ENCODE measurements at regions not wholly inside any gene's neighbourhood (a gene's known extent, or its start where the extent isn't known, plus 50 kb on each side); places are given as distances from the start of the nearest gene placed in this dataset.

DNA sequence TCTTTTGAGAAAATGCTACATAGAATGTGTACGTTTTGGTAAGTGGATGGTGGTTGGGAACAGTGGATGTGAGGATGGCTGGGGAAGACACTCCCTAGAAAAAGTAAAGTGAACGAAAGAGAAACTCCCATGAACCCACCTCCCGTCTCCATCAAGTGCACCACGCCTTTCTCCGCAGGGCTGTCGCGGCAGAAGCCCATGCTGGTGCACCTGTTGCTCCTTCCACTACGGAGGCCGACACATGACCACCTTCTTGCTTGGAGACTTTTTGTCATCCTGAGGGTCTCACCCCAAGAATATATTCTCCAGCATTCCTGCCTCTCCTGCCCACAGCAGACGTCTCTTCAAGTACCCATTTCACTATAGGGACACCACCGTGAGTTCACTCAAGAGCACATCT is 630.4 kb upstream of the PFKP start:
- H3K36me3 Mint-ChIP-seq = no peaks in the 10 kb centered on the region

DNA sequence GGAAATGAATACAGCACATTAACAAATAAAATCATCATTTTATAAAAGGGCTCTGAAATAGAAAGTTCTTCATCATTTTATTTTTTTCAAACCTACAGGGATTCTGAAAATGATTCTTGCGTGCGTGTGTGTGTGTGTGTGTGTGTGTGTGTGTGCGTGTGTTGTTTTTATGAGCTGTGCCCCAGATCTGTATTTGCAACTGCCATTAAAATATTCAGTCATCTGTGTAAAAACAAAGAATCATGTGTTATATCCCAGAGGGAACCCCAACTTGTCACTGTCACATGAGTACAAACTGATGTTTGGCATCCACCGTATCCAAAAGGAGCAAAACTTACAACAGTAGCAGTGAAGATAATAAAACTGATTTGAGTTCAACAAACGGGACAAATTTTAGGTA is 635.4 kb upstream of the PFKP start:
- H3K4me1 ChIP-seq (ENCODE audit: control insufficient read depth, insufficient read depth, low read length, poor library complexity, severe bottlenecking) = no peaks in the 10 kb centered on the region
- Mint-ChIP-seq H3K27me3 (no peaks in the 10 kb centered on the region), H3K4me3 (no peak overlapping the region), H3K36me3 (no peaks in the 10 kb centered on the region), H3K9me3 (peaks cover 0 to 2% (median 0%) of the 10 kb centered on the region in 7 donors), H3K4me1 (no peaks in the 10 kb centered on the region), H3K27ac (no peak overlapping the region)
- no peak overlapping the region for H3K27ac ChIP-seq (ENCODE audit: insufficient read depth, low read length, poor library complexity, severe bottlenecking)
- H3K36me3 ChIP-seq (ENCODE audit: control insufficient read depth, insufficient read depth, low read length) = no peaks in the 10 kb centered on the region
- H3K9me3 ChIP-seq (ENCODE audit: control insufficient read depth in 2 of 2, low read length in 2 of 2) = no peaks in the 10 kb centered on the region
- no peaks in the 10 kb centered on the region for H3K27me3 ChIP-seq (ENCODE audit: control insufficient read depth, insufficient read depth, low read length)
- H3K4me3 ChIP-seq (ENCODE audit: low read depth, low read length) = no peak overlapping the region
- DNase-seq (no peak), ATAC-seq (ENCODE audit: low read depth in 2 of 2) (no peak)

More for the DNA sequence above, 630.4 kb upstream of the PFKP start:
- Mint-ChIP-seq H3K9me3 (peaks cover 0 to 4% (median 0%) of the 10 kb centered on the region in 7 donors), H3K4me3 (no peak overlapping the region), H3K27me3 (no peaks in the 10 kb centered on the region), H3K4me1 (no peaks in the 10 kb centered on the region), H3K27ac (no peak overlapping the region)
- H3K36me3 ChIP-seq (ENCODE audit: control insufficient read depth, insufficient read depth, low read length) = no peaks in the 10 kb centered on the region
- ATAC-seq (ENCODE audit: low read depth in 2 of 2) = no peak
- no peaks in the 10 kb centered on the region for H3K4me1 ChIP-seq (ENCODE audit: control insufficient read depth, insufficient read depth, low read length, poor library complexity, severe bottlenecking)
- H3K4me3 ChIP-seq (ENCODE audit: low read depth, low read length) = no peak overlapping the region
- H3K9me3 ChIP-seq (ENCODE audit: control insufficient read depth in 2 of 2, low read length in 2 of 2) = no peaks in the 10 kb centered on the region
- no peak for DNase-seq
- no peaks in the 10 kb centered on the region for H3K27me3 ChIP-seq (ENCODE audit: control insufficient read depth, insufficient read depth, low read length)
- H3K27ac ChIP-seq (ENCODE audit: insufficient read depth, low read length, poor library complexity, severe bottlenecking) = no peak overlapping the region

DNA sequence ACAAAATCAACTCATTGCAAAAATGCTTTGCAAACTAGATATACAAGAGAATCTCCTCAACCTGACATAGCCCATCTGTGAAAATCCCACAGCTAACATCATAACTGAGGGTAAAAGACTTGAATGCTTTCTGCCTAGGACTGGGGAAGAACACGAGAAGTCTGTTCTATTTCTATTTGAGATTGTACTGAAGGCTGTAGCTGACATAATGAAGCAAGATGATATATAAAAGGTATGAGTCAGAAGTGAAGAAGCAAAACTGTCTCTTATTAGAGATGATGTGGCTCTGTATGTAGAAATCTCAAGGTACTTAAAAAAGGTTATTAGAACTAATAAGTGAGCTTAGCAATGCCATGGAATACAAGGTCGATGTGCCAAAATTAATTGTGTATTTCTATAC is 639.9 kb upstream of the PFKP start:
- Histone ChIP-seq H3K27me3 (ENCODE audit: control insufficient read depth, insufficient read depth, low read length) (no peaks in the 10 kb centered on the region), H3K36me3 (ENCODE audit: control insufficient read depth, insufficient read depth, low read length) (no peaks in the 10 kb centered on the region), H3K4me3 (ENCODE audit: low read depth, low read length) (no peak overlapping the region), H3K4me1 (ENCODE audit: control insufficient read depth, insufficient read depth, low read length, poor library complexity, severe bottlenecking) (no peaks in the 10 kb centered on the region), H3K9me3 (ENCODE audit: control insufficient read depth in 2 of 2, low read length in 2 of 2) (no peaks in the 10 kb centered on the region), H3K27ac (ENCODE audit: insufficient read depth, low read length, poor library complexity, severe bottlenecking) (no peak overlapping the region)
- no peaks in the 10 kb centered on the region for H3K4me1 Mint-ChIP-seq
- H3K4me3 Mint-ChIP-seq = no peak overlapping the region
- DNase-seq (no peak), ATAC-seq (ENCODE audit: low read depth in 2 of 2) (no peak)
- H3K36me3 Mint-ChIP-seq = no peaks in the 10 kb centered on the region
- peaks cover 0 to 3% (median 0%) of the 10 kb centered on the region in 7 donors for H3K9me3 Mint-ChIP-seq
- no peak overlapping the region for H3K27ac Mint-ChIP-seq
- H3K27me3 Mint-ChIP-seq = no peaks in the 10 kb centered on the region

DNA sequence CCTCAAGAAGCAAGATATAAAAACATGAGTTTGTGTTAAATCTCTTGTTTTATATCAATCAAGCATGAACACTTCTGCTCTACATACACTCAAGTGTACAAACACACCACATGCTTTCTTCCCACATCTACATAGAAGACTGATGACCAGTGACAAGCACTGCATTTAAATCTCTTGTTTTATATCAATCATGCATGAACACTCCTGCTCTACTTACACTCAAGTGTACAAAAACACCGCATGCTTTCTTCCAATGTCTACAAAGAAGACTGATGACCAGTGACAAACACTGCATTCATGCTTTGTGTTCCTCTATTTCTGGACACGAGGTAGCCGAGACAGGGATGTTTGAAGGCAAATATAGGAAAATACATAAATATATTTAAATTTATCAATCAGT is 642.0 kb upstream of the PFKP start:
- Histone ChIP-seq H3K4me3 (ENCODE audit: low read depth, low read length) (no peak overlapping the region), H3K4me1 (ENCODE audit: control insufficient read depth, insufficient read depth, low read length, poor library complexity, severe bottlenecking) (no peaks in the 10 kb centered on the region), H3K36me3 (ENCODE audit: control insufficient read depth, insufficient read depth, low read length) (no peaks in the 10 kb centered on the region), H3K9me3 (ENCODE audit: control insufficient read depth in 2 of 2, low read length in 2 of 2) (no peaks in the 10 kb centered on the region), H3K27me3 (ENCODE audit: control insufficient read depth, insufficient read depth, low read length) (no peaks in the 10 kb centered on the region), H3K27ac (ENCODE audit: insufficient read depth, low read length, poor library complexity, severe bottlenecking) (no peak overlapping the region)
- Mint-ChIP-seq H3K27me3 (no peaks in the 10 kb centered on the region), H3K4me3 (no peak overlapping the region), H3K36me3 (no peaks in the 10 kb centered on the region), H3K9me3 (peaks cover 0 to 3% (median 0%) of the 10 kb centered on the region in 7 donors), H3K27ac (no peak overlapping the region), H3K4me1 (no peaks in the 10 kb centered on the region)
- DNase-seq (no peak), ATAC-seq (ENCODE audit: low read depth in 2 of 2) (no peak)

DNA sequence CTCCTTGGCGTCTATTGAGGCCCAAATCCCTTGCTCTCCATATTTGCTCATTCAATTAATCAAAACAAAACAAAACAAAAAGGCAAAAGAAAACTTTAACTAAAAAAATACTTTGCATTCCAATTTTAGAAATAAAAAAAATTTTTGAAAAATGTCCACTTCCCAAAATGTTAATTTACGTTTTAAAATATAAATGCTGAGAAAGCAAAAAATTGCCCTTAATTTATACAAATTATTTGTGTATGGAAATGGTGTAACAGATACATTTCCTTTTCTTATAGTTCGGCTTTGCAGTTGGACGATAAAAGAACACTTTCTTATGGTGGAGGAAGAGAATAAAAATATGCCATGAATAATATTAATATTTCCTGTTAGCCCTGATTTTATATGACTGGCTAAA is 652.8 kb upstream of the PFKP start:
- no peak overlapping the region for H3K27ac ChIP-seq (ENCODE audit: insufficient read depth, low read length, poor library complexity, severe bottlenecking)
- no peaks in the 10 kb centered on the region for H3K4me1 ChIP-seq (ENCODE audit: control insufficient read depth, insufficient read depth, low read length, poor library complexity, severe bottlenecking)
- no peak overlapping the region for H3K4me3 ChIP-seq (ENCODE audit: low read depth, low read length)
- no peaks in the 10 kb centered on the region for H3K36me3 Mint-ChIP-seq
- no peaks in the 10 kb centered on the region for H3K4me1 Mint-ChIP-seq
- DNase-seq (no peak), ATAC-seq (ENCODE audit: low read depth in 2 of 2) (no peak)
- no peak overlapping the region for H3K27ac Mint-ChIP-seq
- H3K9me3 Mint-ChIP-seq = peaks cover 0 to 4% (median 2%) of the 10 kb centered on the region in 7 donors
- no peaks in the 10 kb centered on the region for H3K27me3 ChIP-seq (ENCODE audit: control insufficient read depth, insufficient read depth, low read length)
- H3K27me3 Mint-ChIP-seq = no peaks in the 10 kb centered on the region
- no peak overlapping the region for H3K4me3 Mint-ChIP-seq
- no peaks in the 10 kb centered on the region for H3K36me3 ChIP-seq (ENCODE audit: control insufficient read depth, insufficient read depth, low read length)
- no peaks in the 10 kb centered on the region for H3K9me3 ChIP-seq (ENCODE audit: control insufficient read depth in 2 of 2, low read length in 2 of 2)

DNA sequence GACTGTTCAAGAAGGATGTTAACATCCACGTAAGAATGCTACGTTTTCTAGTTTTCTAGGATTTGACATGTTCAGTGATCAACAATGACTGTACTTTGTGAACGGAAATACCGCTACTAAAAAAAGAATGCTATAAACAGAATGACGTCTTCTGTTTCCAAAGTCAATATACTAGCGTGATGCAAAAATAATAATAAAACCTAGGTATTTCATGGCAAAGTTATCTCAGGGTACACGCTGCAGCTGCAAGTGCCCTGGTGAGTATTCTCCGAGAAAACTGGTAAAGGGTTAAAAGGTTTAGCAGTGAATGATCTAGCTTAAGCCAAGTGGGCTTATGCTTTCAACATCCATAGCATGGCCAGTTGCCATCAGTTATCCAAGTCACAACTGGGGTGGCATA is 653.3 kb upstream of the PFKP start:
- Histone ChIP-seq H3K4me3 (ENCODE audit: low read depth, low read length) (no peak overlapping the region), H3K27ac (ENCODE audit: insufficient read depth, low read length, poor library complexity, severe bottlenecking) (no peak overlapping the region), H3K9me3 (ENCODE audit: control insufficient read depth in 2 of 2, low read length in 2 of 2) (no peaks in the 10 kb centered on the region), H3K36me3 (ENCODE audit: control insufficient read depth, insufficient read depth, low read length) (no peaks in the 10 kb centered on the region), H3K27me3 (ENCODE audit: control insufficient read depth, insufficient read depth, low read length) (no peaks in the 10 kb centered on the region), H3K4me1 (ENCODE audit: control insufficient read depth, insufficient read depth, low read length, poor library complexity, severe bottlenecking) (no peaks in the 10 kb centered on the region)
- Mint-ChIP-seq H3K36me3 (no peaks in the 10 kb centered on the region), H3K27me3 (no peaks in the 10 kb centered on the region), H3K4me3 (no peak overlapping the region), H3K27ac (no peak overlapping the region), H3K9me3 (peaks cover 0 to 4% (median 2%) of the 10 kb centered on the region in 7 donors), H3K4me1 (no peaks in the 10 kb centered on the region)
- ATAC-seq (ENCODE audit: low read depth in 2 of 2) = no peak
- DNase-seq = no peak

DNA sequence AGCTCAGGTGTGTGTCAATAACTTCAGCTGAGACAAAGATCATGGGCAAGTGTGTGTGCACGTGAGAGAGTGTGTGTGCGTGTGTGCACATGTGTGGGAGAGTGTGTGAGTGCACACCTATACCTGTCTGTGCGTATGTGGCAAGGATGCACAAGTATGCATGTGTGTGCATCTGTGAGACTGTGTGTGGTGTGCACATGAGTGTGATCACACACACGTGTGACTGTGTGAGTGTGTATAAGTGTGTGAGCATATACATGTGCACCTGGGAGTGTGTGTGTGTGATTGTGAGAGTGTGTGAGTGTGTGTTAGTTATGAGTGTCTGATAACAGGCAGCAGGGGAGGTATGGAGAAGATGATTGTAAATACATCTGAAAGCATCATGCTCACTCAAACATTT is 657.3 kb upstream of the PFKP start:
- no peak for DNase-seq
- no peaks in the 10 kb centered on the region for H3K9me3 ChIP-seq (ENCODE audit: control insufficient read depth in 2 of 2, low read length in 2 of 2)
- no peak overlapping the region for H3K27ac Mint-ChIP-seq
- no peak overlapping the region for H3K4me3 ChIP-seq (ENCODE audit: low read depth, low read length)
- H3K4me3 Mint-ChIP-seq = no peak overlapping the region
- no peaks in the 10 kb centered on the region for H3K4me1 Mint-ChIP-seq
- no peak overlapping the region for H3K27ac ChIP-seq (ENCODE audit: insufficient read depth, low read length, poor library complexity, severe bottlenecking)
- no peak for ATAC-seq (ENCODE audit: low read depth in 2 of 2)
- no peaks in the 10 kb centered on the region for H3K4me1 ChIP-seq (ENCODE audit: control insufficient read depth, insufficient read depth, low read length, poor library complexity, severe bottlenecking)
- no peaks in the 10 kb centered on the region for H3K36me3 ChIP-seq (ENCODE audit: control insufficient read depth, insufficient read depth, low read length)
- H3K27me3 ChIP-seq (ENCODE audit: control insufficient read depth, insufficient read depth, low read length) = no peaks in the 10 kb centered on the region
- no peaks in the 10 kb centered on the region for H3K27me3 Mint-ChIP-seq
- peaks cover 0 to 8% (median 0%) of the 10 kb centered on the region in 7 donors for H3K9me3 Mint-ChIP-seq
- H3K36me3 Mint-ChIP-seq = no peaks in the 10 kb centered on the region

DNA sequence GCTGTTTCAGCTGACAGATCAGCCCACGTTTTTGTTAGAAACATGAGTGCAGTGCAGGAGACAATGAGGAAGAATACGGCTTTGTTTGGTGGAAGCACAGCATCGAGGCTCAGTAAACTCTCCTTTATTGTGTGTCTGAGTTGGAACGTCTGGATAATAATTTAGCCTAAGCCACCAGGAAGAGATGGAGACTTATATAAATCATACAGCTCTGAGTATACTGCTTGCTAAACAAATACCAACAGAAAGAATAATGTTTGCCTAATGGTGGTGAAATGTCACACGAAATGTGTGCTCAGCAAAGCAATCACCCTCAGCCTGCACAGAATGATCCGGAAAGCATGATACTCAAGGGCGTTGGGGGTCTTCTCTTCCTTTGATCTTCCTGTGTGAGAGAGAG is 664.1 kb upstream of the ADARB2 start:
- Histone ChIP-seq H3K36me3 (ENCODE audit: control insufficient read depth, insufficient read depth, low read length) (no peaks in the 10 kb centered on the region), H3K9me3 (ENCODE audit: control insufficient read depth in 2 of 2, low read length in 2 of 2) (no peaks in the 10 kb centered on the region), H3K4me1 (ENCODE audit: control insufficient read depth, insufficient read depth, low read length, poor library complexity, severe bottlenecking) (no peaks in the 10 kb centered on the region), H3K4me3 (ENCODE audit: low read depth, low read length) (no peak overlapping the region), H3K27me3 (ENCODE audit: control insufficient read depth, insufficient read depth, low read length) (no peaks in the 10 kb centered on the region), H3K27ac (ENCODE audit: insufficient read depth, low read length, poor library complexity, severe bottlenecking) (no peak overlapping the region)
- no peak overlapping the region for H3K4me3 Mint-ChIP-seq
- ATAC-seq (ENCODE audit: low read depth in 2 of 2) = no peak
- no peaks in the 10 kb centered on the region for H3K4me1 Mint-ChIP-seq
- no peak for DNase-seq
- H3K9me3 Mint-ChIP-seq = peaks cover 0 to 2% (median 0%) of the 10 kb centered on the region in 7 donors
- no peaks in the 10 kb centered on the region for H3K36me3 Mint-ChIP-seq
- no peak overlapping the region for H3K27ac Mint-ChIP-seq
- no peaks in the 10 kb centered on the region for H3K27me3 Mint-ChIP-seq
